CD1c-positive myeloid dendritic cell (primary cell): ENCODE measurements at regions not wholly inside any gene's neighbourhood (a gene's known extent, or its start where the extent isn't known, plus 50 kb on each side); places are given as distances from the start of the nearest gene placed in this dataset.
"Not testable (repeated sequence)": the region's sequence is repeated elsewhere in the genome, so short reads cannot be mapped to it uniquely, and the experiment has no call there.

Source experiments
- DNase-seq: peaks from one replicate; pipeline ENCODE4 v3.0.0-alpha.2; 2016; ENCODE audit errors: extremely low spot score

DNA sequence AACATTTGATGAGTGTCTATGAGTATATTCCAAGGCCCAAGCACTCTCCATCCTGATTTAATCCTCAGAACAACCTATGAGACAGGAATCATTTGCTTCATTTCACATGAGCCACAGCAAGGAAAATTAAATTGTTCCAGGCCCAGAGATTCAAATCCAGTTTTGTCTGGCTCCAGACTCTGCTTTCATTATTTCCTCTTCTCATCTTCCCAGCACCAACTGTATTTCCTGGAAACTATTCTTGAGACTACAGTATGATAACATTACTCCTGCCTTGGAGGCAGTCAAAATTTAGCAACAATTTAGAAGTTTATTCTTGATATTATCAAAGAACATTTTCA, 194.5 kb downstream of the ZNF608 start:
- DNase-seq, result no peak

DNA sequence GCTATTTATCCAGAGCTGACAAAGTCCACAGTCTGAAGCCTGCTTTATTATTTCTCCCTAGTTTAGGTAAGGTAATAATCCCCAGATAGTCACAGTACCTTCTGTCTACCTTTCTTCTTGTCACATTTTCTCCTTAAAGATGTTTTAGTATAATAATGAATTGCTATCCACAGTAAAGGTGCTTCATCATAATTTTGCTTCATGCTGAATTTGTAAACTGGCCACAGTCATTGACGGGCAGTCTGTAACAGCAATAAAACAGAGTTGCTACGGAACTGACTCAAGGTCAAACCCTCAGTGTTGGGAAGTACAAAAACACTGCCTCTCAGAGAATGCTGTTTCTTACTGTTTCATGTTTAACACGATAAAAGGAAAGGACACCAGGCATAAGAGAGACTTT, 195.7 kb downstream of the ZNF608 start:
- DNase-seq, result no peak

DNA sequence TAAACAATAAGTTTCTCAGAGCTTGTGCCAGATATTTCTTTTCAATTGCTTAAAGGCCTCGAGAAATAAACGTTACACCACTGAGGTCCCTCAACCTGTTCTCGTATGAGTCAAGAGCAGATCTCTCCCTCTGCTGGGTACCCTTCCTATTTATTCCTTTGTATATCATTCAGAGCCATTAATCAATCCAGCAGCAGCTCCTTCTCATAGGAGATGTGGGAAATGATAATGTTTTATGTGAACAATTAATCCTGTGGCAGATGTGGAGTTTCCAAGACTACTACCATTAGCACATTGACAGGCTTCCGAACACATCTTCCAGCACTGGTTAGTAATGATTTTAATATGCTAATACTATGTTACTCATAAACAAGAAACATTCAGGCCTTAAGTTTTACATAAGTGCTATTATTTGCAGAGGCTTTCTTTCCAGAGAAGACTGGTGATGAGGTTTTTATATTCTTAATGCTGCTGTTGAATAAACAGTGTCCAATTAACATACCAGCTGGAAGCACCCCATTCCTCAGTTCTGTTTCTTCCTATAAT, 196.5 kb downstream of the ZNF608 start:
- no peak for DNase-seq

DNA sequence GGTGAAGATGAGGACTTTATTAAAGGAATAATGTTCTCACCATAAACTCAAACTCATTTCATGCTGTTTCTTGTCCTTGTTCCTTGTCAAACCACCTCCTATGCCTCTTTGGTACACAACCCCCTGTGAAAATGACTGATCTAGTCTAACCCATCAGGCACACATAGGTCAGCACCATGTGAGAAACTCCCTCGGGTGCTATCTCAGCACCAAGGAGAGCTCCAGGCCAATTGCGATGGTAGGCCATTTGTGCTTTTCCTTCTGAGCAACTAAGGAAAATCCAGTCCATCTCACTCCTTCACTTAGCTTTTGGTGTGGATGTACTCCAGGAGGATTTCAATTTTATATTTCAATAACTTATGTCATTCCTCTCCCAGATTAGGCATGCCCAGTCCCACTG, 199.8 kb downstream of the ZNF608 start:
- no peak for DNase-seq

DNA sequence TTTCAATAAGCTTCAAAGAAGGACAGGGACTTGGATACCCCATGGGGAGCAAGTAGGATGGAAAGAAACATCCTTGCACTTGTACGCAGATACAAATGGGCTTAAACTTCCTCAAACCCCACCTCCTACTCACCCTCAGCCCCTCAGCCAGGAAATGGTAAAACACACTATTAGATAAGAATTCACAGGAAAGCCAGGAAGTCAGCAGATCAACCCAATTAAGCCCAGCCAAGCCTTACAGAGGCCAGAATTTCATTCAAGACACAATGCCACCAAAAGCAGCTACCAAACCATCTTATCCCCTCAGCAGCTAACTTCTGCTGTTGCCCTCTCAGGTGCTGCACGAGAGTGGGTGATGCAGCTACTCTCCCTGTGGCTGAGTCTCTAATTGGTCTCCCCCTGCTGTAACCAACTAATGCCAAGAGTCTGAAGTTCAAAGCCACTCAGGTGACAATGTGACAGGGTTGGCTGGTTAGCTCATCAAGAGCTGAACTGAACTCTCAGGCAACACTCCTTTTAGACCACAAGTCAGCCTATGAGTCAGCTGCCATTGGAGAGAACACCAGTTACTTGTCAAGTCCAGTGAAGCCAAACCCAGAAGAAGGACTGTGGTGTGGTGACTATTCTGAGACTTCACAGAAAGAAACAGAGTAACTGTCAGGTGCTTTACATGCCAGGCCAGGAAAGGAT, 201.9 kb downstream of the ZNF608 start:
- DNase-seq, result no peak

DNA sequence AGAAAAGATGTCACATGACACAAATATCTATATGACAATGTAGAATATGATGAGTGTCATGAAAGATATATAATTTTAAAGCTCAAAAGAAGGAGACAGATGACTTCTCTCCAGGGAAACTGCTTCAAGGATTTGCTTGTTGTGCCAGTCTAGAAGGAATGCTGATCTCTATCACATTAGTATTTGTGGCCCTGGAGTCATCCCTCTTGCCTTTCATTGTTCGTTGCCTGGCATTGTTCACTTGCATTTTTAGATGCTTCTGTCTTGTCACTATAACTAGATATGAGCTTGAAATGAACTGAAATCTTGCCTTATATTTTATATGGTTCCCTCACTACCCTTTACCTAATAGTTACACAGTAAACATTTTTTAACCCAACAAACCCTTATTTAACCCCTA, 207.5 kb downstream of the ZNF608 start:
- DNase-seq, result no peak

DNA sequence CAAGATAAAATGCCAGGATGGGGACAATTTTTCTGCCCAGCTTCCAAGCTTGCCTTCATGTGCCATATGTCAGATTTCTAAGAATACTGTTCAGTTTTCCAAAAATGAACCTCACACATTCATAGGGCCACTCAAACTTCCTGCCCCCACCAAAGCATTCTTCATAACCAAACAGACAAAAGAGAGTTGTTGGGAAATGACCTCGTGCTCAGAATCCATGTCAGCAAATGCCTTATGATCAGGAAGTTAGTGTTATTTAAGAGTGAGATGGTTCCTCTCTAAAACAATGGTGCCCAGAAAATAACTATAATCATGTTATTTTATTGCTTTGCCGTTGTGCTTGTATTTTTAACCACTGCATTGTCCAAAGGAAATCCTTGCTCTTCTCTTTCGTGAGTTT, 208.2 kb downstream of the ZNF608 start:
- no peak for DNase-seq

DNA sequence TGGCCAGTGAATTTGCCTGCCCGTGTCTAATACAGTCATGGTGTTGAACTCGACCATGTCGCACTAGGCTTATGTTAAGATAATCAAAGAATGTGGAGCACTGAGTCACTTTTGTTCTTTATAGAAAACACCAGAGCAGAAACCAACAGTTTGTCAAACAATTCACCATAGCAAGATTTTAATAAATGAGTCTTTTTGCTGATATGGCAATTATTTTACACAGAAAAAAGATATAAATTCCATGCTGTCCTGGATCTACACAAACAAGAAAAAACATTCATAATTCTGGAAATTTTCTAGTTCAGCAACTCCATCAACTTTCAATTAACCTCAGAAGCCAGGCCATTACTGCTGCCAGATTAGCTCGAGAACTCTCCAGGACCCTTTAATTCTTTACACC, 208.9 kb downstream of the ZNF608 start:
- no peak for DNase-seq

DNA sequence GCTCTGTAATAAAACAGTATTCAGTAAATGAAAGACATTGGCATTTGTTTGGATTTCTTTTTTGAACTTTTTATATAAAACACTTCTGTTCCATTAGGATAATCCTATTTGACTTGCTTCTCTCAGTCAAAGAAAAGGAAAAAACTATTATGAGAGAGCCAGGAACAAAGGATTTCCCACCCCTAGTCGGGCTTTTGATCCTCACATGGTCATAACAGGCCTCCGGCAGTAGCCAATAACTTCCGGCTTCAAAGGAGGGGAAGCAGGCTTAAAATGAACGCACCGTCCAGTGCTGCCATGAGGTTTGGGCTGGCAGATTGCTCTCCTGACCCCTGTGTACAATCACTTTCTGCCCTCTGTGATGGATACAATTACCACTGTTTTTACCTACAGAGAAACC, 209.3 kb downstream of the ZNF608 start:
- no peak for DNase-seq

DNA sequence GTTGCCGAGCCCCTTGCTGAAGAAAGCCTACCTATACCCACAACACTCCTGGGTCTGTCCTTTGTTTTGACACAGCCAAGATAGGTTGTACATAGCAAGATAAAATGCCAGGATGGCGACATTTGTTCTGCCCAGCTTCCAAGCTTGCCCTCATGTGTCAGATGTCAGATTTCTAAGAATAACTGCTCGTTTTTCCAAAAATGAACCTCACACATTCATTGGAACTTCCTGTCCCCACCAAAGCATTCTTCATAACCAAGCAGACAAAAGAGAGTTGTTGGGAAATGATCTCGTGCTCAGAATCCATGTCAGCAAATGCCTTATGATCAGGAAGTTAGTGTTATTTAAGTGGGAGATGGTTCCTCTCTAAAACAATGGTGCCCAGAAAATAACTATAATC, 210.1 kb downstream of the ZNF608 start:
- no peak for DNase-seq

DNA sequence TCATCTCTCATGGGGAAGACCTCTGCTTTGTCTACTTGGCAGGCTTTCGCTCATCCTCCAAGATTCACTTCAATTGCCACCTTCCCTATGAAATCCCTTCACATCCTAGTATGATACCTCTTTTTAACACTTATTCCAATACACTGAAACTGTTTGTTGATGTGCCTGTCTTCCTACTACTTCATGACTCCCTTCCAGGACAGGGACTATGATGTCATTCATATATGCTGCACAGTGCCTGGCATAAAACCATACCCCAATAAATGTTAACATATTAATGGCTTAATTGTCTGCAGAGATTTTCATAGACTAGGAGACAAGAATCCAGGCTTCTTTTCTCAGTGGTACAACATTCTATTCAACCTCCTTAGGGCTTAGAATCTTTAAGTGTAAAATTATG, 215.5 kb downstream of the ZNF608 start:
- DNase-seq, result no peak

DNA sequence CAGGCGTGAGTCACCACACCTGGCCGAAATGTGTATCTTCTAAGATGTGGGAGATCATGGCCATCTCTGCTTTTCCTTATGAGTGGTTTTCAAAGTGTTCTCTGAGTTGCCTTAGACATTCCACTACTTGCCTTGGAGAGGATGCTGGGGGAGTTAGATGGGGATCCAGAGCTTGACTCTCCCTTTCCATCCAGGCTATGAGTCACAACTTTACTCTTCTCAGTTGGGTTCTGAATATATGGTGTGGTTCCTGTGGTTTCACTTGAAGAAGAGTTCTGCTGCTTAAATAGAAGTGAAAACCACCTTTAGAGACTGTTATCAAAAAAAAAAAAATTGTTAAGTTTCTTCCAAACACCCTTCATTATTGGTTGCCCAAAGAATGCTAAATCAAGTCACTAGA, 217.6 kb downstream of the ZNF608 start:
- no peak for DNase-seq

DNA sequence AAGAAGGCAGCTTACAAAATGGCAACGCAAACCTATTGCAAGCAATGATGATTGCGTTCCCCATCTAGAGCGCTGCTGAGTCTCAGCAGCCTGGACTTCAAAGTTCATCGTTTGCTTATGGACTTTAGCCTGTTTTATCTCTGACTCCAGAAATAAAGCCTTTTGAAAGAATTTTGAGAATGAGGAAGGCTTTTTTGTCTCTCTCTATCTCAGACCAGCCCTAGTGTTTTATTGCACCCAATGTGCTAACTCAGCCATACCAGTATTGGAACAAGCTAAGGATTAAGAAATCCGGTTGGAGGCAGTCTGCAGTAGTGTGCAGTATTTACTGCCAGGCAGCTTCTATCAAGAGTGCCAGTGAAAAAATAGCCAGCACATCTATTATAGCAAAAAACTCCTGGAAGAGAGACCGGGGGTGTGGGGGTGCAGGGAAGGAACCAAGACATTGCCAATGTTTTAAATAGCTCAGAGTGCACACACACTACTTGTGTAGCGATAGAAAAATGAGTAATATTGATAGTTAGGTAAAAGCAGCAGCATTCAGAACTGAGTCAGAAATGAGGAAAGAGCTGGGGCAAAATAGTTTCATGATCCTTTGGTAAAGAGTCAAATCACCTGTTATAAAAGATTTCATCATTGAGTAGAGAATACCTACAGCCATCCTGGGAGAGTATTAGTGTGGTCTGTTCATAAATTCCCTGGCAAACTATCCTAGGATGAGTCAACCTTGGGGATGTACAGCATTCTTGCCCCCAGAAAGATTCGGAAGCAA, 219.0 kb downstream of the ZNF608 start:
- no peak for DNase-seq

DNA sequence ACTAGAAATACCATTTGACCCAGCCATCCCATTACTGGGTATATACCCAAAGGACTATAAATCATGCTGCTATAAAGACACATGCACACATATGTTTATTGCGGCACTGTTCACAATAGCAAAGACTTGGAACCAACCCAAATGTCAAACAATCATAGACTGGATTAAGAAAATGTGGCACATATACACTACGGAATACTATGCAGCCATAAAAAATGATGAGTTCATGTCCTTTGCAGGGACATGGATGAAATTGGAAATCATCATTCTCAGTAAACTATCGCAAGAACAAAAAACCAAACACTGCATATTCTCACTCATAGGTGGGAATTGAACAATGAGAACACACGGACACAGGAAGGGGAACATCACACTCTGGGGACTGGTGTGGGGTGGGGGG, 220.4 kb downstream of the ZNF608 start:
- not testable (repeated sequence) for DNase-seq

DNA sequence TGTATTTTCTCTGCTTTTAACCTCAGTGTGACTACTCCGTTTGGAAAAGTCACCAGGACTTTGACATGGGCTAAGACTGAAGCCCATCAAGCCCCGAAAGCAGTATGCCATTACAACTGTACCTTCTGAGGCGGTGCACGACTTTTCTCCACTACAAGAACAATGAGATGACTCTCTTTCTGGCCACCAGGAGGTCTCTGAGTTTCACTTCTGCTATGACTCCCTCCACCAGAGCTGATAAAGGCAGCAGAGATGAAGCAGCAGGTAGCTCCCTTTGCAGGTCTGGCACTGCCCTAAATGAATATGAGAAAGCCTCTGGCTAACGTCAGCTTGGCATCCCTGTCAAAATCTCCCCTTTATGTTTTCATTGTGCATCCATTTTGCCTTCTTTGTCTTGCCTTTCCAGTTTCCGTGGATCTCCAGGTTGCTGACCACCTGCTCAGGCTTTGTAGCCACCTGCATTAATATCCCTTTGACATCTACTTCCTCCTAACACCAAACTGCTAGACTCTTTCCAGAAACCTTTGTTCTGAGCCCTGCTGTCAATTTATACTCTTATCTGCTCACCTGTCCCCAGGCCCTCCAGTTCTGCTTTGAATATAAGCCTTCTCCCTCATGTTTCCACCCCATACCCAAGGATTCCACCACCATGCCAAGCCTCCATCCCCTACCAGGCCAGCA, 221.7 kb downstream of the ZNF608 start:
- DNase-seq, result no peak

DNA sequence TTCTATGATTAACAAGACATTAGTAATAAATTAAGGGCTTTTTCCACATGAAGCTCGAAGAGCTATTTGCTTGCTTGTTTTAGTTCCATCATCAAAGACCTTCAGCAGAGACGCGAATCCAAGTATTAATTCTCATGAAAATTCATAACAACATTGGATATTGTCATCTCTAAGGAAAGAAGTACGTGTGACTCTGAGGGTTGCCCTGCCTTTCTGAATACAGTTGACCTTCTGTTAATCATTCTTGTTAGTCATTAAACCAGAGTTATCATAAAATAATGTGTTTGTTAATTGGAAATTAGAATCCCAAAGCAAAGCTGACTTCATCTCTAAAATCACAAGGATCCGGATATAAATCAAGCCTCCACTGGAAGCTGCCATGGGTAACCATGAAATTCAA, 222.5 kb downstream of the ZNF608 start:
- no peak for DNase-seq

DNA sequence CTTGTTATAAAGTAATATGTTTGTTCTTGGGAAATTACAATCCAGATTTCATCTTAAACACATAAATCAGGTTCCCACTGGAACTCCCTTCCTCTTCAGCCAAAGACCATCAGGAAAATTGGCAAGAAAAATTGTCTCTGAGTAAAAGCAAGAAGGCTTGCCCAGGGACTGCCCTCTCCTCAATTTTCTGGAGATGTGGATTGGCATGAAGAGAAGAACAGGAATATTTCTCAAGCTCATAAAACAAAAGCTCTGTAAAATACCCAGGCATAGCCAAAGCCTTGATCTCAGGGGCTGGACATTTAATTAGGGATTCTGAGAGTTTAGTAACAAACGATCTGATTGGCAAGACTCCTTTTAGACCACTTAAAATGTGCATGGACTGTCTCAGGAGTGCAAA, 223.4 kb downstream of the ZNF608 start:
- no peak for DNase-seq

DNA sequence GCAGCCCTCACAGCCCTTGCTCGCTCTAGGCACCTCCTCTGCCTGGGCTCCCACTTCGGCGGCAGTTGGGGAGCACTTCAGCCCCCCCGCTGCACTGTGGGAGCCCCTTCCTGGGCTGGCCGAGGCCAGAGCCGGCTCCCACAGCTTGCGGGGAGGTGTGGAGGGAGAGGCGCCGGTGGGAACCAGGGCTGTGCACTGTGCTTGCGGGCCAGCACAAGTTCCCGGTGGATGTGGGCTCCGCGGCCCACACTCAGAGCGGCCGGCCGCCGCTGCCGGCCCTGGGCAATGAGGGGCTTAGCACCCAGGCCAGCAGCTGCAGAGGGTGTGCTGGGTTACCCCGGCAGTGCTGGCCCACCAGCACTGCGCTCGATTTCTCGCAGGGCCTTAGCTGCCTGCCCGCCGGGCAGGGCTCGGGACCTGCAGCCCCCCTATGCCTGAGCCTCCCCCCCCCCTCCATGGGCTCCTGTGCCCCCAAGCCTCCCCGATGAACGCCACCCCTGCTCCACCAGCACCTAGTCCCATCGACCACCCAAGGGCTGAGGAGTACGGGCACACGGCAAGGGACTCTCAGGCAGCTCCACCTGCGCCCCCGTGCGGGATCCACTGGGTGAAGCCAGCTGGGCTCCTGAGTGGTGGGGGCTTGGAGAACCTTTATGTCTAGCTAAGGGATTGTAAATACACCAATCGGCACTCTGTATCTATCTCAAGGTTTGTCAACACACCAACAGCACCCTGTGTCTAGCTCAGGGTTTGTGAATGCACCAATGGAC, 224.8 kb downstream of the ZNF608 start:
- no peak for DNase-seq

DNA sequence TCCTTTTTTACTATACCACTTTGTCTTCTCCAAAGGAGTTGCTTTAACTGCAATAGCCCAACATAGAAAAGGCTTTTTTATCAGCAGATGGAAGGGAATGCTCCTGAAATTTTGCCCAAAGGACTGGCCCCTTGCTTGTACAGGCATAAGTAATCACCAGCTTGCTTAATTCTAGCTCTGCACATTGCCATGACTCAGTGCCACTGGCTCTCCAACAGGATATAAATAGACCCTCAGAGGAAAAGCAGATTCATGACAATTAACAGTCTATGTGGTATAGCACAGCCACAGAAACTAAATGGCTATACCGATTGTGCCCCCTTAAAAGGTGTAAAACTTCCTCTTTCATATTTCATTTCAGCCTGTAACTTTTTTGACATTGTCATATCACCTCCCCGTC, 227.0 kb downstream of the ZNF608 start:
- DNase-seq, result no peak

DNA sequence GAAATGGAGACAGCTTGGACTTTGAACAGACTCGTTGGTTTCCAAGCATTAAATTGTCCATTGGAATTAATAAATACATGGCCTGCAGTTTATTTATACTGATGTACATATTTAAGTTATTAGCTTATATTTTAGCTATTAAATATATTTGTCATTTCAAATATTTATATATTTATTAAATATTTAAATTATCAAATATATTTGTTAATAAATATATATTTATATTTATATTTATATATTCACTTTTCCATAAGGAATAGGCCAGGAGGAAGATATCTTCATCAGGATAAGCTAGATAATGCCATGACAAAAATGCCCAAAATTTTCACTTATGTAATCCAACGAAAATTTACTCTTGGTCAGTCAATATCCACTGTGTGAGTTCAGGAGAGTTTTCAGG, 229.9 kb downstream of the ZNF608 start:
- no peak for DNase-seq

DNA sequence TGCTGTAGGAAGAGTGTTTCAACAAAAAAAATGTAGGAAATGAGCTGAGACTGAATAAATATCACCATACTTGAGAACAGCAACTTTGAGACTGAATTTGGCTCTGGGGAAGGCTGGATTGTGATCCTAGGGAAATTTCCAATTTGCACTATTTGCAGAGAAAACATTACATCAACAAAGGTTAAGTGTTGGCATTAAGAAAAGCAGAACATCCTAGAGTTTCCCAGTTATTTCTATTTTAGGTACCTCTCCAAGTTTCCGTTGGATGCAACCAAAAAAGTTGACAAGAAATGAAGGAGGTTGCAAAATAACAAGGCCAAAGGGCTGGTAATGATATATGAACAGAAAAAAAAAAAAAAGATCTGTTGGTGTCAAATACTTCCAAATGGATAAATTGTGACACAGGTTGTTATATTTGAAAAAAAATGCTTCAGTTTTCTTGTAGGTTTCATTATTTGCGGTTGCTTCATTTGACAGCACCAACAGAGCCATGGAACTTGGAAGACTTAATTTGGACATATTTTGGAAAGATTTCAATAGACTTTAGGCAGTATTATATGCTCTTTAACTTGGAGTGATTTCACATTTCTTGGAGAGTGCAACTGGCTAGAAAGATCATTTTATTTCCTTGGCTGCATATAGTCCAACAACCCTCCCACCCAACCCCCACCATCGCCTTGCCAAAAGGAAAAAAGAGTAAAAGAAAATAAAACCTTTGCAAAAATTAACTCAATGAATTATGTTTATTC, 230.8 kb downstream of the ZNF608 start:
- no peak for DNase-seq
